GM19467 (cell line): ENCODE measurements at regions not wholly inside any gene's neighbourhood (a gene's known extent, or its start where the extent isn't known, plus 50 kb on each side); places are given as distances from the start of the nearest gene placed in this dataset.

Experiments used
- ATAC-seq: cut with Tn5 transposase; IDR thresholded peaks from one replicate; pipeline ENCODE4 v1.9.1; 2021; ENCODE audit warnings: mild to moderate bottlenecking, moderate library complexity; ENCODE audit not compliant: unreplicated experiment

DNA sequence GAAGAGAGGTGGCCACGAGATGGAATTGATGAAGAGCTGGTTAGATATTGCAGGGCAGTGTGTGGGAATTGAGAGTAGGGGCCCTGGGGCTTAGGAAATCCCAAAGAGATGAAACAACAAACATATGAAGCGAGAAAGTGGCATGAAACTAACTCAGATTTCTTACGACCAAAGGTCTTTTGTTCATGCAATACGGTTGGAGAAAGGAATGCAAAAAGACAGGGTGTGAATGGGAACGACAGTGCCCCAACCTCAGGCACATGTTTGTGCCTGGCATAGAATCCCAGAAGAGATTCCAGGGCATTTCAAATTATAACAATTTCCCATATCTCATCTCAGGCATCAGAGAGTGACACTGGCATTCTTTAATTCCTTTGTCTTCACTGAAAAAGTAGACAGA lies 199.2 kb downstream of the ACTL7B start:
- no peak for ATAC-seq

DNA sequence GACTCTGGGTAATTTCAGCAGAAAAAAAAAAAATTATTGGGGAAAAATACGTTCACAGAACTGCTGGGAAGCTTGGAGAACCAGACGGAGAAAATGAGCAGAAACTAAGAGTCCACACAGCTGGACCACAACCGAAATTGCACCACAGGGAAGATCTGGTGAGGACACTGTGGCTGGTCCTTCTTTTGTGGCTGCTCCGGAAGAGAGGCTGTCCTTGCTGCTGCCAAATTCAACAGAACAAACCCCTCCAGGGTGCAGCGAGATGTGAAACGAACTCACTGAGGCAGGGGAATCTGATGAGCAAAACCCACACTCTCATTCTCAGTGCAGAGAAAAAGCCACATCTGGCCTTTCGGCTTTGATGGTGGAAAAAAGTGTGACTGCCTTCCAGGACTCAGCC lies 200.0 kb downstream of the ACTL7B start:
- ATAC-seq = no peak

DNA sequence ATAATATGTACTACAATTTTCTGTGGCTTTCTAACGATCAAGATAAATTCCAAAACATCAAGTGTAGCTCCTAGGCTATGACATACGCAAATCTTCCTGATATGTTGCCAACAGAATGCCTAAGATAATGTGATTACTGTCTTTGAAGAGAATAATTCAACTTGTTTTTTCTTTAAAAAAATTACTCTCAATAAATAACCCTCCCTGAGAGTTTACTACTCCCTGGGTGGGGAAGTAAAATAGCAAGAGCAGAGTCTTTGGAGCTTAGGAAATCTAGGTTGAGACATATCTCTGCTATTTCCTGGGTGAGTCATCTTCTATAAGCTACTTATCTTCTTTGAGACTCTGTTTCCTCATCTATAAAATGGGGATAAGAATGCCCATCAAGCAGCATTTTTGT lies 201.2 kb downstream of the ACTL7B start:
- ATAC-seq = no peak

DNA sequence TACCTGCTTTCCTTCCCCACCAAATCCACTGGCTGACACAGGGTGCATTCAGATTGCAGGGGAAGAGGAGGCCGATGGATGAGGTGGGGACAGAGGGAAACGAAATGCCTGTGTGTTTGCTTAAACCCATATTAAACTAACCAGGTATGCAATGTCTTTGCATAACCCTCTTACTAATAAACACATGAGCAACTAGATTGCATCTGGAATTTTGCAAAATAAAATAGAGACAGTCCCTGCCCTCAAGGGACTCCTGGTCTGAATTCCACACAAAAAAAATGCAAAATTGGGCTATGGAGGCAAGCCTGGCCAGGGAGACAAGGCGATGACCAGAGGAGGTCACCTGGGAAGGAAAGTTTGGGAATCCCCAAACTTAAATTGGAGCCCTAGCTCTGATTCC lies 202.9 kb downstream of the ACTL7B start:
- no peak for ATAC-seq

DNA sequence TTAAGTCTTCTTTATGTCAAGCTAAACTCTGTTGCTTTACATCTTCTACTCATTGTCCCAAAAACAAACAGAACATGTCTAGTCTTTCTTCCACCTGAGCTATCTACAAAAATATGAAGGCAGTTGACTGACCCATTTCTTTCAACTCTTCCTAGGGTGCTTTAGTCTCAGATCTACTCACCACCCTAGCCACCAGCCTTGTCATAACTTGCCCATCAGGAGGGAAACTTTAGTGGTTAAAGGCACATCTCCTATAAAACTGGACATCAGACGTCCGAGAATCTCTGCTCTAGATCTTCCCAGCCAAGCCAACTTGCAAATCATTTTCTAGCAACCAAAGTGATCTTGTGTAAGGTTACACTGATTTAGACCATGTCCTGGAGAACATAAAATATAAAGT lies 205.0 kb downstream of the ACTL7B start:
- ATAC-seq = no peak

DNA sequence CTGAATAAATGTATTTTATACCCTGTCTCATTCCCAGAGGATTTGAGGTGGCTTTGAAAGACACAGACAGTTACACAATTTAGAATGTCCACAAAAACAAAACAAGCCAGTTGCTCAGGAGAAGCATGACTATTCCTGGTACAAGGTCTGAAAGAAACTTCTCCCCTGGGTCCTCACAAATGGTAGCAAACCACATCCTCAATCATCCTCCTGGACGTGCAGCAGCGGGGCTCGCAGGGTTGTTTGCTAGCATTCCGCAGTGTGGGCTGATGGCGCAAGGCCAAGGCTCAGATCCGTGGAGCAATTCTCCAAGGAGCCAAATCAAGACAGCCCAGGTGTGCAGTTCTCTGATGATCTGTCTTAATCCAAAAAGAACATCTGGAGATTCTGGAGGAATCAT lies 210.3 kb downstream of the ACTL7B start:
- ATAC-seq = no peak

DNA sequence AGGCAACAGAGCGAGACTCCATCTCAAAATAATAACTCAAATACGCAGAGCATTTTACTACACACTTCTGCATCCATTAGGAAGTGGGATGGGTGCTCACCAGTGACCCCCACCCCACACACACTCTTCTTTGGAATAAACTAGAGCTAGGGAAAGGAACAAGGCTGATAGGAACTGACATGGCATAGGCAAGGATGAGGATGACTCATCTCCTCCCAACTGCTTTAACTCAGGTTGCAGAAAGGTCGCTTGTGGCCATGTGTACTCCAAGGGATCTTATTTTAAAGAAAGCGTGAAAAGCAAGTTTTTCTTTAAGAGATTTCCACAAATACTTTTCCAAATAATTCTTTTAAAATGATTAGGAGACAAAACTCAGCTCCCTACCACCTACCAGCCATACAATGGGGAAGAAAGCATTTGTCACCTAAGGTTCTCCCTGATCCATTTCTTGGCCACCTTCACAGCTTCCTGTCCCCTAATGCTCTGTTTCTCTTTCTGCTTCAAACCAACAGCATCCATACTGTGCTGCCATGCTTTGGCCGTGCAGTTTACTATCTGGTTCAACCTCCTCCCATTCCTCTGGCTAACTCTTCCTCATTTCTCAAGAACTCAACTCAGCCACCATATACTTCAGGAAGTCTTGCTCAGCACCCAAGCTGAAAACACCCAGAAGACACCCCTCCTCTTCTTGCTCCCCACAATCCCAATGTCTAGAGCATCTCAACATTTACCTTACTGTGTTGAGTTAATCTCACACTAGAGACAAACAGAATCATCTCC lies 211.9 kb downstream of the ACTL7B start:
- ATAC-seq = no peak

DNA sequence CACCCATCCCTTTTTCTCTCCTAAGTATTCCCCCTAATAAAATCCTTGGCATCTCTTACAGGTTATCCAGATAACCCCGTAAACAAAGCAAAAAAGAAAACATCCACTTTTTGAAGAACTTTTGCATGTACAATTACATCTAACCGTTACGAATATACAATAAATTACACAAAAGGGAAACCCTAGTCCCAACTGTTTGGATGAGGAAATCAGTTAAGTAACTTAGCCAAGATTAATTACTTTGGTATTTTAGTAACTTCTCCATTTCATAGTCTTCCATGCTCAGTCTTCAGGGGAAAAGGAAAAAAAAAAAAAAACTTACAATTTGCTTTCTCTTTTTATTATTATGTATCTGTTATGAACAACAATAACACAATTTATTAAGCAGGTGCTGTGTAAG lies 212.9 kb downstream of the ACTL7B start:
- no peak for ATAC-seq

DNA sequence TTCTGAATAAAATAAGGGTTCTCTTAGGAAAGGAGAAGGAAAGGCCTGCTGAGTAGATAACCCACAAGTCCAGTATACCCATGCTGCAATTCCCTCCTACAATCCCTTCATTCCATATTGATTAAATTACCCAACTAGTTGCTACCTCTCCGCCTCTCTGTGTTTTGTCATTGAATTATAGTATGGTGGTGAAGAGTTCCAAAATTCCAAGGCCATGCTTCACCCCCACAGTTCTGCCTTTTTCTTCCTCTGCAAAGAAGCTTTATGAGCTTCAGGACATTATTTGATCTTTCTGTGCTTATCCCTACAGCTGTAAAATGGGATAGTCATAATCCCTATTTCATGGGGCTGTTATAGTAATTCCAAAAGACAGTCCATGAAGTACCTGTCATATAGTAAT lies 215.6 kb downstream of the ACTL7B start:
- ATAC-seq = no peak

DNA sequence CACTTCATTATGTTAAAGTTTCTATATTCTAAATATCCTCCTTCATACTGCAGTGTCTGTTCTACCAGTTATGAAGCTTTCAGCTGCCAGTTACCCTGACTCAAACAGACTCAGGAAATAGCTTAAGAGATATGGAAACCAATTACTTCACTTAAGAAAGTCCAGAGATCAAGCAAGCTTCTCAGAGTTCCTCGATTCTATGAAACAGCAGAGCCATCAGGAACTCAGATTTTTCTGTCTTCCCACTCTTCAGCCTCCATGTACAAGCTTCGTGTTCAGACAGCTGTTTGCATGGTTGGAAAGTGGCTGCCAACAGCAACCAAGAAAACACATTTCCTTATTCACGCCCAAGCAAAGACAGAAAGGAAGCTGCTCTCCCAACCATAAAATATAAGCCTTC lies 216.1 kb downstream of the ACTL7B start:
- no peak for ATAC-seq

DNA sequence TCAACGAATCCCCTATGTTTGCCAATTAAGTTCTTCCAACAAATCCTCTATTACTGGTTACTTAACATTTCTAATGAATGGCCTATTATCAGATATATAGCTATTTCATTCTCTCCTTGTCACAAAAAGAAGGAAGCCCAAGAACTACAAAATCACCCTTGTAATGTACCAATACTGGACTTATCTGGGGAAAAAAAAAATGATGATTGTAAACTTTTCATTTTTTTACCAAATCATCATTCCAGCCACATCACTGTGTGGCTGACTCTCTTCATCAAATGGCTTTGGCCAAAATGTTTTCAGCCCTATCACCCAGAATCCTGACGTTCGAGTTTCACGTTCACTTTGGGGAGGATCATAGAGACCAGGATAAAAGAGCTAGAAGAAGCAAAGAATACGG lies 216.7 kb downstream of the ACTL7B start:
- ATAC-seq = no peak

DNA sequence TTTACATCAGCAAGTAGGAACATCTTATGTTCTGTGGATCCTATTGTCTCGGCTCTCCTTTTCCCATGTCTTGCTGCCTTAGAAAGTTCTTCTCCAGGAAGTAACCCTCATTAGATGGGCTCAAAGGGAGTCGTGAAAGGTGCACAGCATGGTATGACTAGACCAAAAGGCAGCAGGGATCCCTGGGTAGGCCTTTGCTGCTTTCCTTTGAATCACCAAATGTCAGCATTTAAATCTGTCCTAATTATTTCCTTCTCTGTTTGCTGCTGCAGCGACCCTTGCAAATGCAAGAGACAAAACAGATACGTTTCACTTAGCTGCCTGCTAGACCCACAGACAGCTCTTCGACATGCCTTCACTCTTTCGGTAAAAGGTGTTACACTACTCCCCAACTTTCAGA lies 218.4 kb downstream of the ACTL7B start:
- ATAC-seq = no peak

DNA sequence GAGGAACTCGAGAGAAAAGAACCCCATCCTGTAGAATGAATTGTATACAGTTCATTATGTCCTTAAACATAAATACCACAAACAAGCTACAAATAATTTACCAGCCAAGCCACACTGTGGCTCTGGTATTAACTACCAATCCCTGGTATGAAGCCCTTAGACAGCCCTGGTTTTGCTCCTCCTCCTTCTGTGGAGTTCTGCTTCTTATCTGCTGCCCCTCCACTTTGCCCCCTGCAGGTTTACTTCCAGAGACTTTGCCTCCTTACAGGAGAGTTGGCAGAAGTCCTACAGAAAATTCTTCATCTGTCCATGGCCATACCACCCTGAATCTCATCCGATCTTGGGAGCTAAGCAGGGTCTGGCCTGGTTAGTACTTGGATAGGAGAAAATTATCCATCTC lies 219.8 kb downstream of the ACTL7B start:
- no peak for ATAC-seq

DNA sequence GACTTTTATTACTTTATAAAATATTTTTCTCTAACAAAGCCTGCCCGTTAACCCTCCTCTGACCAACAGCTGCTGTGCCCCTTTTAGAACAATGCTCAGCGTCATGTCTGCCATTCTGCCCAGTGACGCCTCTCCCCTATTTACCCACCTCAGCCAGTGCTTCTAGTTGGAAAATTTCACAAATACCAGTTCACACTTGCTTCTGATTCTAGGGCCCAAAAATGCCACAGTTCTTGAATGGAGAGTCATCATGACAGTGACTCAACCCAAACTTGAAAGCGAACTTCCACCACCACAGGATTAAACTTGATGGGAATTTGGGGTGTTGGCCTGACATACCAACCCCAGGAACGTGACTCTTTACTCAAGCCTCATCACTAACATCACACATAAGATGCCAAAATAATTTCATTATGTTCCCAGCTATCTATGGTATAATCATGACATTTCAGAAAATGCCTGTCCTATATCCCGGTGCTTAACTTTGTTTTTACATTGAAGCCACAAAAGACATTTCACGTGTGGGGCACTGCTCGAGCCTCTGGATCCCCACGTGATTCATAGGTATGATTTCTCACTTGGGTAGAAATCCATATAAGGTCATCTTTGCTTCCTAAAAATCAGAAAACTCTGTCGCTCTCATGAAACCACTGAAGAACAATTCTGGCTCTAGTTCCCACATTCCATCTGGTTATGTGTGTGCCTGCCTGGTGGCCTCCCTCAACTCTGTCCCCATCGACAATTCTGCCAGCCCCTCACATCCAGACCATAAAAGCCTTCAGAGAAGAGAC lies 220.9 kb downstream of the ACTL7B start:
- no peak for ATAC-seq

DNA sequence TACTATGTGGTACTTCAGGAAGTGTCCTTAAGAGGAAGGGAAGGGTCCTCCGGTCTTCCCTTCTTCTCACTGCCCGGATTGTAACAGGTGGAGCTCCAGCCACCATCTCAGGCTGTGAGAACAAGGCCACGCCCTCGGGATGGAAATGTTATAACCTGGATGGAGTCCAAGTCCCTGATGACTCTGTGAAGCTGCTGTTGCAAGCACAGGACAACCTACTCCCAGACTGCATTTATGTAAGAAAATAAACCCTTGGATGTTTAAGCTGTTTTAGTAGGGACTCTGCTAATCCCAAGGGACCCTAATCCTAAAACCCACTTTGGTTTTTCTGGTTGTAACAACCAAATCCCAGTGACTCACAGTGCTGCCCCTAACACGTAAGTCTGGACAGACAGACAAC lies 221.6 kb downstream of the ACTL7B start:
- ATAC-seq = no peak

DNA sequence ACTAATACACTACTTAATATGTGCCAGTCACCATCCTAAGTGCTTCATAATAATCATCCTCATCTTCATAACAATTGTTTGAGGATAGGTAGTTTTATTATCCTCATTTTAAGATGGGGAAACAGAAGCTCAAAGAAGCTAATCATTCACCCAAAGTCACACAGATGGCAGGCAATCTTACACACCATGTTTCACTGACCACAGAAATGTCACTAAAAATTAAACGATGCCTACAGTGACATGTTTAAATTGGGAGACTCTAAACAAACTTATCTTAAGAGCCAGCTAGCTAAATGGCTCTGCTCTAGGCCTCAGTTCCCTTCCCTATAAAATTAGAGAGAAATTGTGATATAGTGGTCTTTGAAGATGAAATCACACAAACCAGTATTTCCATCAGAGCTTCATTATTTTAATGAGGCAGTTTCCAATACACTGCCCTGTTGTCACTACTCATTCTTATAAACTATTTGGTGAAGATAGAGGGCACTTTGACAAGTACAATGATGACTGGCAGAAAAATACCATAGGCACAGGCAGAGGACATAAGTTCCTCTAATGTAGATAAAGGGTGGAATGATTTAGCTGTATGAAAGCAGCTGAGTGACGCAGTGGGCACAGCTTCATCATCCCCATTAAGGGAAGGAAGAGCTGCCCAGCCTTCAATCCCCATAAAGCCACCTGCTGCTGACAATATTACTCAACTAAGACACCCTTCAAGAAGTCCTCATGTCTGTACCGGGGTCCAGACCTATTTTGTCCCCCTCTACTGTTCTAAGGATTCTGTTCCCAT lies 224.1 kb downstream of the ACTL7B start:
- ATAC-seq = no peak

DNA sequence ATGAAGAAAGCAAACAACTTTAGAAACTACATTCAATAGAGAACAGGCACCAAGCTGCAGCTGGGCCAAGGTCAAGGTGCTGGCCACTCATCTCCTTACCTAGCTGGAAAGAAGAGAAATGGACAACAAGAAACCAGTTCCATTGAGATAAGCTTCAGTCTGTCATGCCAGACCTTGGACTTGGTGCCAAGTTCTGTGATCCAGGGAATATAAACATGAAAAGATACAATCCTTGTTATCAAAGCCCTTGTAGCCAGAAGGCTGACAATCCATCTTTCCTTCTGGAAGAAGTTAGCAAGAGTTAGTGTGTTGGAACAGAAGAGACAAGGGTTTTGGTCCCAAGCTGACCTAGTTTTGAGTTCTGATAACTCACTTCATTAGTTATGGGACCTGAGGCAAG lies 227.5 kb downstream of the ACTL7B start:
- ATAC-seq = no peak

DNA sequence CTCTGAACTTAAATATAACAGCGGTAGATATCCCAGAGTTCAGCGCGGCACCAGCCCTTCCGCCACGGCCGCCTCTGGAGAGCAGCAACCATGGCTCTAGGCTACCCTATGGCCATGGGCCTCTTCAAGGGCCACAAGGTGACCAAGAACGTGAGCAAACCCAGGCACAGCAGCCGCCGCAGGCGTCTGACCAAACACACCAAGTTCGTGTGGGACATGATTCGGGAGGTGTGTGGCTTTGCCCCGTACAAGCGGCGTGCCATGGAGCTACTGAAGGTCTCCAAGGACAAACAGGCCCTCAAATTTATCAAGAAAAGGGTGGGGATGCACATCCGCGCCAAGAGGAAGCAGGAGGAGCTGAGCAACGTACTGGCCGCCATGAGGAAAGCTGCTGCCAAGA lies 229.0 kb downstream of the ACTL7B start:
- no peak for ATAC-seq

DNA sequence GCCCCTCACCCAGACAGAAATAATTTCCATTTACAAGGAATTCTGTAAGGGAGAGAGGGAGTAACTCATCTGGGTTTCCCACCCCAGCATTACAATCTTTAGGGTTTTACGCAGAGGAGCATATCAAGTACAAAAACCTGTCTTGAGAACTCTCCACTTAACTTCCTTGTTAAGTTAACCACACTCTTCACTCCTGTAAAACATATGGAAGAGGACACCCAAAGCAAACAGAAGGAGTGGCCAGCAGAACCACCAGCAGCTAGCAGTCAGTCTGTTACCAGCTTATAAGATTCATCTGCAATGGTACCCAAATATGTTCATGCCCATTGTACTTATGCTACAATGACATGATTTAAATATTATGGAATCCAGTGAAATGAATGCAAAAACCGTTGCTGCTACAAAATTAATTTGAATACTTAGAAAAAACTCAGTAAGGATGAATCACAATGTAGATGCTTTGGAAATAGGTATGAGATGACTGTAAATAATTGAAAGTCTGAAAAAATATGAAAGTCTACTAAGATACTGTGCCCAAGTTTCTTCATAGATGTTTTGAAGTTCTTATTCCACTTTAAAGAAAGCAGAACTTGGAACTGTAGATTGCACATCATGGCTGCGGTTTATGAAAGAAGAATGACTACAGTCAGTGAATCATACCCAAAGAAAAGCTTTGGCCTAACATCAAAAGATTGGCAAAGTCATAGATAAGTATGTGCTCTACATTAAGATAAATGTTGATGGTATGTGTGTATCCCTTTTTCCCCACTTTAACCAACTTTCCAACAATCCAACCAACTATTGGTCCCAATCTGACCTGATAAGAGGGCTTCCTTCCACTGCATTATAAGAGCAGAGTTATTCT lies 233.6 kb downstream of the ACTL7B start:
- no peak for ATAC-seq

DNA sequence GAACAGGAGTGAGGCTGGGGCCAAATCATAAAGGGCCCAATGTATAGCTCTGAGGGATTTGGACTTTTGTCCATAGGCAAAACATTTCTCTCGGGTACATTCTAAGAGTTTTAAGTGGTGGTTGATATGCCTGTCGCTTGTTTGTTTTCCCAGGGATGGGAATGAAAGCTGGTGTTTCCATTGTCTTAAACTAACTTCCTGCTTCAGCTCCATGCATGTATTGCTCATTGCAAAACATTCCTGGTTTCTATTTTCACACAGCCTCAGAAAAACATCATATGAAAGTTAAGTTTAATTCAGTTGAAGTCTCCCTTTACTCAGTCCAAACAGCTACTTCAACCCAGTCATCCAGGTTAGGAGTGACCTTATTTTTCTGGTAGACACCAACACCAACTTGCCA lies 235.0 kb downstream of the ACTL7B start:
- ATAC-seq = no peak
